Kidney epithelial cell (primary cell): ENCODE measurements at regions not wholly inside any gene's neighbourhood (a gene's known extent, or its start where the extent isn't known, plus 50 kb on each side); places are given as distances from the start of the nearest gene placed in this dataset.

Source experiments
- DNase-seq: peaks from one replicate; pipeline ENCODE4 v3.0.0-alpha.2; 2010; ENCODE audit warnings: low read depth
- H3K27me3 ChIP-seq: 2 replicates; pipeline ENCODE4 v1.6.0; 2011; ENCODE audit warnings: low read length; ENCODE audit not compliant: control insufficient read depth, insufficient read depth
- H3K36me3 ChIP-seq: 2 replicates; pipeline ENCODE4 v1.5.1; 2011; ENCODE audit warnings: low read length; ENCODE audit not compliant: control insufficient read depth, insufficient read depth
- H3K4me3 ChIP-seq: 2 replicates; pipeline ENCODE4 v1.5.1; 2011; ENCODE audit warnings: low read depth, mild to moderate bottlenecking, control low read depth, low read length
- CTCF ChIP-seq: IDR thresholded peaks from 2 replicates; pipeline ENCODE4 v1.5.1; 2011; ENCODE audit warnings: mild to moderate bottlenecking, moderate library complexity, low read length, control low read depth, inconsistent platforms; ENCODE audit not compliant: insufficient read depth, poor library complexity, severe bottlenecking

- H3K36me3 ChIP-seq, result no peaks in the 10 kb centered on the region
Observed at GRCh38 chr1:36737038-36737555, 254.4 kb upstream of the CSF3R start.

GRCh38 chr1:36735939-36736730 lies 253.4 kb upstream of the CSF3R start:
- Histone ChIP-seq H3K4me3 (no peak overlapping the region), H3K27me3 (peaks cover 3% of the 10 kb centered on the region), H3K36me3 (no peaks in the 10 kb centered on the region)
- no peak for DNase-seq
- no peak for TF ChIP-seq CTCF

More at GRCh38 chr1:36737038-36737555, 254.4 kb upstream of the CSF3R start:
- TF ChIP-seq CTCF, result no peak
- Histone ChIP-seq H3K27me3 (peaks cover 3% of the 10 kb centered on the region), H3K4me3 (no peak overlapping the region)
- no peak for DNase-seq

- Histone ChIP-seq H3K27me3 (peaks cover 3% of the 10 kb centered on the region), H3K4me3 (no peak overlapping the region), H3K36me3 (no peaks in the 10 kb centered on the region)
- TF ChIP-seq CTCF, result no peak
- no peak for DNase-seq
Observed at GRCh38 chr1:36735436-36735835, 252.7 kb upstream of the CSF3R start.

GRCh38 chr1:36734356-36734755 lies 251.6 kb upstream of the CSF3R start:
- H3K27me3 ChIP-seq, result peaks cover 3% of the 10 kb centered on the region
- no peak for TF ChIP-seq CTCF
- no peak overlapping the region for H3K4me3 ChIP-seq
- H3K36me3 ChIP-seq, result no peaks in the 10 kb centered on the region
- DNase-seq, result no peak

- H3K36me3 ChIP-seq, result no peaks in the 10 kb centered on the region
- peaks cover 3% of the 10 kb centered on the region for H3K27me3 ChIP-seq
- no peak for DNase-seq
- TF ChIP-seq CTCF, result no peak
- no peak overlapping the region for H3K4me3 ChIP-seq
Observed at GRCh38 chr1:36733748-36734147, 251.0 kb upstream of the CSF3R start.

GRCh38 chr1:36732015-36732356 lies 249.3 kb upstream of the CSF3R start:
- TF ChIP-seq CTCF, result no peak
- Histone ChIP-seq H3K4me3 (no peak overlapping the region), H3K36me3 (no peaks in the 10 kb centered on the region), H3K27me3 (peaks cover 1% of the 10 kb centered on the region)
- no peak for DNase-seq
